Hepatocyte (in vitro differentiated cells): ENCODE measurements at regions not wholly inside any gene's neighbourhood (a gene's known extent, or its start where the extent isn't known, plus 50 kb on each side); places are given as distances from the start of the nearest gene placed in this dataset.

ENCODE experiments used
- DNase-seq: peaks from one replicate; pipeline ENCODE4 v3.0.0-alpha.2; 2016; ENCODE audit warnings: low spot score
- H2AFZ ChIP-seq: fragments of 200-600 bp; sonication (generic); 2 replicates; pipeline ENCODE4 v1.6.0; 2016; ENCODE audit warnings: antibody characterized with exemption, mild to moderate bottlenecking
- H3K27ac ChIP-seq: fragments of 200-600 bp; sonication (generic); 2 replicates; pipeline ENCODE4 v1.5.1; 2016; ENCODE audit warnings: mild to moderate bottlenecking
- H3K27me3 ChIP-seq: fragments of 200-600 bp; sonication (generic); 2 replicates; pipeline ENCODE4 v1.6.1; 2016
- H3K36me3 ChIP-seq: fragments of 200-600 bp; sonication (generic); replicated peaks from 2 replicates; pipeline ENCODE4 v1.5.1; 2016; ENCODE audit warnings: low read depth; ENCODE audit not compliant: insufficient read depth
- H3K4me1 ChIP-seq: fragments of 200-600 bp; sonication (generic); 2 replicates; pipeline ENCODE4 v1.5.1; 2016; ENCODE audit warnings: mild to moderate bottlenecking, moderate library complexity; ENCODE audit not compliant: insufficient read depth
- H3K4me2 ChIP-seq: fragments of 200-600 bp; sonication (generic); 2 replicates; pipeline ENCODE4 v1.6.0; 2016
- H3K4me3 ChIP-seq: fragments of 200-600 bp; sonication (generic); 2 replicates; pipeline ENCODE4 v1.5.1; 2016; ENCODE audit warnings: mild to moderate bottlenecking
- H3K79me2 ChIP-seq: fragments of 200-600 bp; sonication (generic); 2 replicates; pipeline ENCODE4 v1.6.0; 2017; ENCODE audit warnings: mild to moderate bottlenecking
- H3K9me2 ChIP-seq: fragments of 200-600 bp; sonication (generic); replicated peaks from 2 replicates; pipeline ENCODE4 v1.6.0; 2017; ENCODE audit warnings: mild to moderate bottlenecking; ENCODE audit not compliant: insufficient read depth
- H3K9me3 ChIP-seq: fragments of 200-600 bp; sonication (generic); 2 replicates; pipeline ENCODE4 v1.5.1; 2016; ENCODE audit warnings: low read depth, mild to moderate bottlenecking
- H4K20me1 ChIP-seq: fragments of 200-600 bp; sonication (generic); 2 replicates; pipeline ENCODE4 v1.6.0; 2016; ENCODE audit warnings: mild to moderate bottlenecking; ENCODE audit not compliant: insufficient read depth, poor library complexity, severe bottlenecking
- EZH2 ChIP-seq: fragments of 200-600 bp; sonication (generic); IDR thresholded peaks from 2 replicates; pipeline ENCODE4 v1.6.1; 2016; ENCODE audit warnings: antibody characterized with exemption, mild to moderate bottlenecking, borderline replicate concordance
- EZH2phosphoT487 ChIP-seq: fragments of 200-600 bp; sonication (generic); IDR thresholded peaks from one replicate; pipeline ENCODE4 v1.6.1; 2018; ENCODE audit warnings: antibody characterized with exemption, mild to moderate bottlenecking, low read depth, moderate library complexity; ENCODE audit not compliant: unreplicated experiment, severe bottlenecking
- WGBS: methylation state at CpG from one replicate; pipeline ENCODE4 v1.1.6; 2016; ENCODE audit warnings: low lambda C conversion rate; ENCODE audit errors: missing lambda C conversion rate; 5-methylcytosine and 5-hydroxymethylcytosine counted together
- TF ChIP-seq, protein P1 (sequence below): fragments of 200-600 bp; sonication (generic); IDR thresholded peaks from 2 replicates; pipeline ENCODE4 v1.5.1; 2016; ENCODE audit warnings: antibody characterized with exemption, mild to moderate bottlenecking; ENCODE audit not compliant: poor library complexity

DNA sequence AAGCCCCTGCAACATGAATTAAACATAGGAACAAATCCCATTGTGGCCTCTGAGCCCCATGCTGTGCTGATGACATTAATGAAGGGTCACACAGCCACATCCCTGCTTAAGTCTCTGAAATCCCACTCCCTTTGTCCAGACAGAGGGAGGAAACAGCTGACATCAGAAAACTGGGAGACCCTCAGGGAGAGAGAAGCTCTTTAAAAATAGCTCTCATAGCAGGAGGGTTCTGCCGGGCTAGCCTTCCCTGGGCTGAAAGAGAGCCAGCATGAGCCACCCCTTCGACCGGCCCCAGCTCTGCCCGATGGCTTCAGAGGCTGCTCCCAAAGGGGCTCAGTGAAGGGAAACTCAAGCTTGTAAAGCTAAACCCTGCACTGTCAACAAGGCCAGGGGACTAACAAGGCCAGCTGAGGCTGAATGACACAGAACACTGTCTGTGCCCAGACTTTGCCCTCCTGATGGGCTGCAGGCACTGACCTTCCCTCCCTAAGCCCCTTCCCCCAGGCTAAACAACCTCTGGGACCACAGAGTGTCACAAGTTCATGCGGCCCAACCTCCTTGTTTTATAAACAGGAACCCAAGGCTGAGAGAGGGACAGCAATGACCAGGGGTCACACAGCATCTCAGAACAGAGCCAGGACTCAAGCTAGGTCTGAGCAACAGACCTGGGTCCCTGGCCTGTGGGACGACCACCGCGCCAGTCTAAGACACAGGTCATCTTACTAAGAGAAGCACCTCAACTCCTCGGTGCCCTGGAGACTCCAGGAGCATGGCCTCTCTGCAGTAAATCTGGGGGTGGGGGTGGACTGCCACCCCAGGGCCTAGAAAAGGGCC, 163.8 kb downstream of the CHST1 start:
- no peaks in the 10 kb centered on the region for H4K20me1 ChIP-seq
- H3K9me3 ChIP-seq = no peaks in the 10 kb centered on the region
- peaks cover 18% of the 10 kb centered on the region for H3K4me1 ChIP-seq
- peak overlapping the region; percentile 75 for H3K27ac ChIP-seq
- H3K27me3 ChIP-seq = no peaks in the 10 kb centered on the region
- H3K4me2 ChIP-seq = peak overlapping the region; percentile 41
- H3K36me3 ChIP-seq = no peaks in the 10 kb centered on the region
- H3K79me2 ChIP-seq = no peaks in the 10 kb centered on the region
- no peak overlapping the region for H3K4me3 ChIP-seq
- no peak overlapping the region for H2AFZ ChIP-seq
- DNase-seq = peak; percentile 60
- 56% methylated on average over 9 of the region's 9 CpGs for WGBS
- TF ChIP-seq, protein P1, sequence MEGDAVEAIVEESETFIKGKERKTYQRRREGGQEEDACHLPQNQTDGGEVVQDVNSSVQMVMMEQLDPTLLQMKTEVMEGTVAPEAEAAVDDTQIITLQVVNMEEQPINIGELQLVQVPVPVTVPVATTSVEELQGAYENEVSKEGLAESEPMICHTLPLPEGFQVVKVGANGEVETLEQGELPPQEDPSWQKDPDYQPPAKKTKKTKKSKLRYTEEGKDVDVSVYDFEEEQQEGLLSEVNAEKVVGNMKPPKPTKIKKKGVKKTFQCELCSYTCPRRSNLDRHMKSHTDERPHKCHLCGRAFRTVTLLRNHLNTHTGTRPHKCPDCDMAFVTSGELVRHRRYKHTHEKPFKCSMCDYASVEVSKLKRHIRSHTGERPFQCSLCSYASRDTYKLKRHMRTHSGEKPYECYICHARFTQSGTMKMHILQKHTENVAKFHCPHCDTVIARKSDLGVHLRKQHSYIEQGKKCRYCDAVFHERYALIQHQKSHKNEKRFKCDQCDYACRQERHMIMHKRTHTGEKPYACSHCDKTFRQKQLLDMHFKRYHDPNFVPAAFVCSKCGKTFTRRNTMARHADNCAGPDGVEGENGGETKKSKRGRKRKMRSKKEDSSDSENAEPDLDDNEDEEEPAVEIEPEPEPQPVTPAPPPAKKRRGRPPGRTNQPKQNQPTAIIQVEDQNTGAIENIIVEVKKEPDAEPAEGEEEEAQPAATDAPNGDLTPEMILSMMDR = no peak
- TF ChIP-seq EZH2 = no peak
- TF ChIP-seq EZH2phosphoT487 = no peak
- no peaks in the 10 kb centered on the region for H3K9me2 ChIP-seq

DNA sequence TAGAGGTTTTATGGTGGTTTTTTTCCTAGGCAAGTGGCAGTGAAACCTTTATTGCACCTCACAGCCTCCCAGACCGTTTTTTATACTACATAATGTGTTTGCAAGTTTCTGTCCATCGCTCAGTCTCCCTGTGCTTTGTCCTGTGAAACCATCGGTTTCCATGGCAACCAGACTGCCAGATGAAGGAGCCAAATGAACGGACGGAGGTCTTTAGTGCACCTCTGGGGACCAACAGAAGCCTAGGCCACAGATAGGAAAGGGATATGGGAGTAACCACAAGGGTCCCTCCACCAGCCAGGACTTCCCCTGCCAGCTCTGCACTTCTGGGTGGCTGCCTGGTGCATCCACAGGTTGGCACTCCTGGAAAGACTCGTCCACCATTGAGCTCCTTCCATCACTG, 165.0 kb downstream of the CHST1 start:
- Histone ChIP-seq H3K27me3 (no peaks in the 10 kb centered on the region), H3K36me3 (no peaks in the 10 kb centered on the region), H3K27ac (peak overlapping the region; percentile 75), H3K4me2 (peak overlapping the region; percentile 20), H3K9me2 (no peaks in the 10 kb centered on the region), H2AFZ (no peak overlapping the region), H3K79me2 (no peaks in the 10 kb centered on the region), H4K20me1 (no peaks in the 10 kb centered on the region), H3K4me1 (peaks cover 18% of the 10 kb centered on the region), H3K4me3 (no peak overlapping the region), H3K9me3 (no peaks in the 10 kb centered on the region)
- DNase-seq = peak; percentile 42
- TF ChIP-seq EZH2 (no peak), EZH2phosphoT487 (no peak)
- TF ChIP-seq, protein P1 = no peak
- 58% methylated on average over 6 of the region's 6 CpGs for WGBS

DNA sequence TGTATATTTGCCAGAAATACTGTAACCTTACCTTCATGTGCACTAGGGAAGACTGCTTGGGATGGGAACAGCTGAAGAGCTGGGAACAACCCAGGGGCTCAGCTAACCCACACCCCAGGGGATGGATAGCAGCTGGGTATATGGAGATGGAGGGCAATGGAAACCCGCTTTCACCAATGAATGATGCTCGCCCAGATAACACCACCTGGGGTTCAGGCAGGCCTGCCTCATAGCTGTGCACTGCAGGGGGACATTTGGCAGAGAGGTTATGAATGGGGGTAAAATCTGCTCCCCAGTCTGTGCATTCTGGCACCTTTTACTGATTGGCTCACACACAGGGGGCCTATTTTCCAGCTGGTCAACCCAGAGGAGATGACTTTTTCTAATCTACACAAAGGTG, 170.7 kb downstream of the CHST1 start:
- H3K27ac ChIP-seq = no peak overlapping the region
- no peaks in the 10 kb centered on the region for H3K9me2 ChIP-seq
- H3K79me2 ChIP-seq = no peaks in the 10 kb centered on the region
- H3K9me3 ChIP-seq = no peaks in the 10 kb centered on the region
- peaks cover 6% of the 10 kb centered on the region for H3K27me3 ChIP-seq
- no peaks in the 10 kb centered on the region for H4K20me1 ChIP-seq
- no peaks in the 10 kb centered on the region for H3K36me3 ChIP-seq
- no peak overlapping the region for H3K4me3 ChIP-seq
- H2AFZ ChIP-seq = no peak overlapping the region
- H3K4me1 ChIP-seq = no peaks in the 10 kb centered on the region
- H3K4me2 ChIP-seq = no peak overlapping the region
- DNase-seq = no peak
- TF ChIP-seq EZH2phosphoT487 (no peak), EZH2 (no peak)
- TF ChIP-seq, protein P1 = no peak
- WGBS = 82% methylated on average over 2 of the region's 2 CpGs
